HG03095 (cell line): ENCODE measurements at regions not wholly inside any gene's neighbourhood (a gene's known extent, or its start where the extent isn't known, plus 50 kb on each side); places are given as distances from the start of the nearest gene placed in this dataset.
"Not testable (repeated sequence)": the region's sequence is repeated elsewhere in the genome, so short reads cannot be mapped to it uniquely, and the experiment has no call there.

Experiments
- ATAC-seq: cut with Tn5 transposase; IDR thresholded peaks from one replicate; pipeline ENCODE4 v1.9.1; 2021; ENCODE audit warnings: moderate library complexity; ENCODE audit not compliant: unreplicated experiment

GRCh38 chr17:37859451-37859850, 64.8 kb upstream of the TBC1D3K start:
- ATAC-seq: no peak

DNA sequence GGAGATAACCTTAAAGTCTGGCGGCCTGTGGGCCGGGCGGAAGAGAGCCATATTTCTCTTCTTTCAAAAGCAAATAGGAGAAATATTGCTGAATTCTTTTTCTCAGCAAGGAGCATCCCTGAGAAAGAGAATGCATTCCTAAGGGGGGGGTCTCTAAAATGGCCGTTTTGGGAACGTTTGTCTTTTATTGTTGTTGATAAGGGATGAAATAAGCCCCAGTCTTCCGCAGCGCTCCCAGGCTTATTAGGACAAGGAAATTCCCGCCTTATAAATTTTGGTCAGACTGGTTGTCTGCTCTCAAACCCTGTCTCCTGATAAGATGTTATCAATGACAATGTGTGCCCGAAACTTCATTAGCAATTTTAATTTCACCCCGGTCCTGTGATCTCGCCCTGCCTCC, 65.8 kb upstream of the TBC1D3K start:
- ATAC-seq: not testable (repeated sequence)

- ATAC-seq: no peak
These were observed 68.0 kb upstream of the TBC1D3K start for GRCh38 chr17:37856245-37856644.

DNA sequence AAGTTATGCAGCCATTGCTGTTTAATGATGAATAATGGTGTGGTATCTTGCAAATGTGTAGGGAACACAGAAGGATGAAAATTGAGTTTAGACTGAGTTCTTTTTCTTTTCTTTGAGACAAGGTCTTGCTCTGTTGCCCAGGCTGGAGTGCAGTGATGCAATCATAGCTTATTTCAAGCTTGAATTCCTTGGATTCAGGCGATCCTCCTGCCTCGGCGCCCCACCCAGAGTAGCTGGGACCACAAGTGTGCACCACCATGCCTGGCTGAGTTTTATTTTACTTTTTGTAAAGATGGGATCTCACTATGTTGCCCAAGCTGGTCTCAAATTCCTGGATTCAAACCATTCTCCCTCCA, 74.6 kb upstream of the TBC1D3K start:
- ATAC-seq: no peak

DNA sequence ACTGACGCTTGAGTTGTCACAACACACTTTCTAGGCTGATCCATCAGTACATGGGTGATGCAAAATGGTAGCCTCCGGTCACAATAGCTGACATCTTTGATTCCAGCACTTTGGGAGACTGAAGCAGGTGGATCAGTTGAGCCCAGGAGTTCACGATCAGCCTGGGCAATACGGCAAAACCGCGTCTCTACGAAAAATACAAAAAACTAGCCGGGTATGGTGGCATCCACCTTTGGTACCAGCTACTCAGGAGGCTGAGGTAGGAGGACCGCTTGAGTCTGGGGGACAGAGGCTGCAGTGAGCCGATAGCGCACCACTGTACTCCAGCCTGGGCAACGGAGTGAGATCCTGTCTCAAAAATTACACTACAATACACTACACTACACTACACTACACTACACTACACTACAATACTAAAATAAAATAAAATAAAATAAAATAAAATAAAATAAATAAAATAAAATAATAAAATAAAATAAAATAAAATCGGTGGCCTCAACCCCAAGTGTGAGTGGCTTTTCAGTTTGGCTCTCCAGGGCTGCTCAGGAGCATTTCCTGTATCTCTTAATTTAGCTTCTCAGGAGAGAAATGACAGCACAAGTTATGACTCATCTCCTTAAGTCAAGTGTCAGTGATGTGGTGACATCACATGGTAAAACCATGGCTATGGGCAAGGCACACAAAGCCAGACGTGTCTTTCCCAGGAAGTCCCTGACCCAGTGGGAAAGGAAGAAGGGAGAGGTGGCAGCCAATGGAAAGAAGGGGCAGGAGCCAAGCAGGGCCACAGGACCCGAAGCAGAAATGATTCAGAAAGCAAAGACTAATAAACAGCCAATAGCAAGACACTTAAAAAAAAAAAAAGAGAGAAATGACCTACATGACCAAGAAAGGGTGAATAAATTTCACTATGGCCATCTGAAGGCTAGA, 75.3 kb upstream of the TBC1D3K start:
- no peak for ATAC-seq

DNA sequence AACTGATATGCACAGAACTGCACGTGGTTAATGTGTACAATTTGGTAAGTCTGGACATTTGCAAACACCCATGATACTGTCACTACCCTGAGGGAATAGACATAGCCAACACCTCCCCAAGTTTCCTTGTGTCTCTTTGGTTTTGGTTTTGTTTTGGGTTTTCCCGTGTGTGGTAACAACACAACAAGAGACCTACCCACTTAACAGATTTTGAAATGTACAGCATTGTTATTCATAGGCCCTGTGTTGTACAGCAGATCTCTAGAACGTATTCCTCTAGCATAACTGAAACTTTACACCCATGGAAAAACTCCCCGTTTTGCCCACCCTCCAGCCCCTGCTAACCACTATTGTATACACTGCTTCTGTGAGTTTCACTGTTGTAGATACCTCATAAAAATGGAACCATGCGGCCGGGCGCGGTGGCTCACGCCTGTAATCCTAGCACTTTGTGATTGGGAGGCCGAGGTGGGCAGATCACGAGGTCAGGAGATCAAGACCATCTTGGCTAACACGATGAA, 76.3 kb upstream of the TBC1D3K start:
- no peak for ATAC-seq

GRCh38 chr17:37847102-37847501, 77.1 kb upstream of the TBC1D3K start:
- ATAC-seq: no peak

- no peak for ATAC-seq
These were observed 79.3 kb upstream of the TBC1D3K start for GRCh38 chr17:37844977-37845293.

GRCh38 chr17:37844158-37844976, 79.8 kb upstream of the TBC1D3K start:
- ATAC-seq: no peak

GRCh38 chr17:37842401-37842800, 81.8 kb upstream of the TBC1D3K start:
- no peak for ATAC-seq

GRCh38 chr17:37841232-37841631, 83.0 kb upstream of the TBC1D3K start:
- ATAC-seq: no peak

GRCh38 chr17:37840576-37840975, 83.6 kb upstream of the TBC1D3K start:
- no peak for ATAC-seq

DNA sequence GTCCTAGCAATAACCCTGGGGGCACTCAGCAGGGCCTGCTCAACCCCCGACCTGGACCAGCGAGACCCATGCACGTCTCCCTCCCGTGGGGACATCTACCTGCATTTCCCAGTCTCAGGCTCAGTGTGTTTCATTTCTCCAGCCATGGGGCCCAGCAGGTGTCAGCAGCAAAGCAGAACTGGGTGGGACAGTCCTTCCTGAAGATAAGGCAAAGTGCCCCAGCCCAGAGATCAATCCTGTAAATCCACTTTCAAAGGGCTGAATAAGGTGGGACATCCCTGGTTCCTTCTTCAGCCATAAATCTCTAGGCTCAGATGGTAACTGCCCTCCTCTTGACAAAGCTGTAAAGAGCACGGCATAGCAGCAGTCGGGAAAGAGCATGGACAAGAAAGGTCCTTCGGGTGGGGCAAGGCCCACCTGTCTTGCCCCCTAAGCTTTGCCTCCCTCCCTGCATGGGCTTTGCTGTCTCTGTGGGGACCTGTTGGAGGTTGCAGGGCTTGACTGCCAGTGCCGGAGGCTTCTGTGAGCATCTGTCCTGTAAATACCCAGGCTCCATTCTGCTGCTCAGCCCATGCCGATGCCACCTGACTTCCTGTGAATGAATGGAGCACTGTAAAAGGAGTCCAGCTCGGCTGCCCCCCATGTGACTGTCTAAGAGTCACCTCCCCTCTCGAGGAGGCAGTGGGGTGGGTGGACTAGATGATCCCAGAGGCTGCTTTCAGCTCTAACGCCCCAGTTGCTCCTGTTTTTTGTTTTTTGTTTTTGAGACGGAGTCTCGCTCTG, 84.8 kb upstream of the TBC1D3K start:
- ATAC-seq: no peak

GRCh38 chr17:37838276-37838675, 85.9 kb upstream of the TBC1D3K start:
- ATAC-seq: no peak

- no peak for ATAC-seq
These were observed 87.6 kb upstream of the TBC1D3K start for GRCh38 chr17:37836593-37836992.

- no peak for ATAC-seq
These were observed 89.3 kb upstream of the HNF1B start for GRCh38 chr17:37834168-37834567.

DNA sequence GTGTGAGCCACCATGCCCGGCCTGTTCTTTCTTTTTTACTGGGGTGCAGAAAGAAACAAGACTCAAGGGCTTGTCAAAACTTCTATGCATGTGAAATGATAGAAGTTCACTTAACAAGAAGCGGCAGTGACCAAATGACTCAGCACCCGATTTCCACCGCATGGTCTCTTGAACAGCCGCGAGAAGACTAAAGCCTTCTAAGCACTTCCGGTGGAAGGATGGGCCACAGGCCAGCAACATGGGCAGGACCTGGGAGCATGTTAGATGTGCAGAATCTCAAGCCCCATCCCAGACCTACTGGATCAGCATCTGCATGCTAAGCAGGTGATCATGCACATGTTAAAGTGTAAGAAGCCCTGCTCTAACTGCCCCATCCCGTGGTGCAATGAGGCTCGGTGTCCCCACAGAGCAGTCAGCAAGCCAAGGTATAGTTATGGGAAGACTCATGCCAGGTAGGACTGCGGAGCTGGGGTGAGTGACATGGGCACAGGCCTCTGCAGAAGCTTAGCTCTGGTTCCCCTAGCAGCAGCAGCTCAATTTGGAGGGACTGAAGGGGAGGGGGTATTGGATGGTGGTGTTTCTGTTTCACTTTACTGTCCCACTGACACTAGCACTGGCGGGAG, 88.5 kb upstream of the HNF1B start:
- ATAC-seq: no peak

DNA sequence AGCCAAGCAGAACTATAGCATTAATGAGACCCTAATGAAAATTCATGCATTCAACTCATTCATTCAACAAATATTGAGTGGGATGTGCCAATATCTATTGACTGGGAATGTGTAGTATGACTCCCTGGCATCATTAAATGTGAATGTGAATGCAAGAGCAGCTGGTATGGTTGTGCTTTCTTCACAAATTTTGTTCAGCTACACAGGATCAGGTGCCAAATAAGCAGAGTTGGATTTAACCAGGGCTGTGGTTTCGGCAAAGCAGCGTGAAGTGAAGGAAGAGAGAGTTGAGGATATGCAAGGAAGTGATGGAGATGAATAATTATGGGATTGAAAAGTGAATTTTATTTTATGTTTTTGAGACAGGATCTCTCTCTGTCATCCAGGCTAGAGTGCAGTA, 87.1 kb upstream of the HNF1B start:
- no peak for ATAC-seq

GRCh38 chr17:37831492-37831891, 86.6 kb upstream of the HNF1B start:
- no peak for ATAC-seq

- peak; percentile 30 for ATAC-seq
These were observed 85.5 kb upstream of the HNF1B start for GRCh38 chr17:37830151-37830993.
